GM23338 (cell line): ENCODE measurements at regions not wholly inside any gene's neighbourhood (a gene's known extent, or its start where the extent isn't known, plus 50 kb on each side); places are given as distances from the start of the nearest gene placed in this dataset.

Source experiments
- EZH2phosphoT487 ChIP-seq: fragments of 200-600 bp; sonication (generic); IDR thresholded peaks from one replicate; pipeline ENCODE4 v1.8.1; 2018; ENCODE audit warnings: antibody characterized with exemption; ENCODE audit not compliant: unreplicated experiment
- TF ChIP-seq, protein P1 (sequence below), 2 experiments: fragments of 200-600 bp in 1 of 2; sonication (generic) in 1 of 2; conservative IDR thresholded peaks; 2 replicates each; pipeline versions ENCODE4 v1.5.1 to v1.6.1; 2016 to 2017; ENCODE audit warnings: antibody characterized with exemption in 2 of 2, low read depth in 2 of 2, mild to moderate bottlenecking in 2 of 2, moderate library complexity in 1 of 2

DNA sequence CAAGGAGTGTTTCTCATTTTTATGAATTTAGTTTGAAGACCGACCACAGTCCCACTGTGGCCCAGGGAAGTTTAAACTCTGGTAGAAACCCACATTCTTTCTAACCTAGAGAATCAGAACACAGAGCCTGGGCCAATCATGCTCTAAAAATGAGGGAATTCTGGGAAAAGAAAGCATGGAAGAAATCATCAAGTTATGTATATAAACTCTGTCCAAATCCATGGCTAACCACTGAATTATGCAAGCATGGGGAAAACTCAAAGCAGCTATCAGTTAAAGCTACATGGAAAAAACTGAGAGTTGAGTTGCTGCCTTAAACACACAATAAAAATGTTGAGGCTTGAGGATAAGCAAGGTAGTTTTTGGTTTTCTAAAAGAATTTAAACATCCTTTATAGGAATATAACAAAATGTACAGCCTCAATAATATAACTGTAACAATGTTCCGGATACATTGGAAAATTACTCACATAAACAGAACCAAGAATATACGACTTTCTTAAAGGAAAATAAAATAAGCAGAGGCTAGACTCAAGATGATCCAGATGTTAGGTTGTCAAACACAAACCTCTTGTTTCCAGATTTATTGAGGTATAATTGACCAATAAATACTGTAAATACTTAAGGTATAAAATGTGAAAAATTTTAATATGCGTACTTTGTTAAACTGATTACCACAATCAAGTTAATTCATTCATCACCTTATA is 311.2 kb upstream of the GNAI1 start:
- TF ChIP-seq, protein P1, sequence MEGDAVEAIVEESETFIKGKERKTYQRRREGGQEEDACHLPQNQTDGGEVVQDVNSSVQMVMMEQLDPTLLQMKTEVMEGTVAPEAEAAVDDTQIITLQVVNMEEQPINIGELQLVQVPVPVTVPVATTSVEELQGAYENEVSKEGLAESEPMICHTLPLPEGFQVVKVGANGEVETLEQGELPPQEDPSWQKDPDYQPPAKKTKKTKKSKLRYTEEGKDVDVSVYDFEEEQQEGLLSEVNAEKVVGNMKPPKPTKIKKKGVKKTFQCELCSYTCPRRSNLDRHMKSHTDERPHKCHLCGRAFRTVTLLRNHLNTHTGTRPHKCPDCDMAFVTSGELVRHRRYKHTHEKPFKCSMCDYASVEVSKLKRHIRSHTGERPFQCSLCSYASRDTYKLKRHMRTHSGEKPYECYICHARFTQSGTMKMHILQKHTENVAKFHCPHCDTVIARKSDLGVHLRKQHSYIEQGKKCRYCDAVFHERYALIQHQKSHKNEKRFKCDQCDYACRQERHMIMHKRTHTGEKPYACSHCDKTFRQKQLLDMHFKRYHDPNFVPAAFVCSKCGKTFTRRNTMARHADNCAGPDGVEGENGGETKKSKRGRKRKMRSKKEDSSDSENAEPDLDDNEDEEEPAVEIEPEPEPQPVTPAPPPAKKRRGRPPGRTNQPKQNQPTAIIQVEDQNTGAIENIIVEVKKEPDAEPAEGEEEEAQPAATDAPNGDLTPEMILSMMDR (conservative IDR thresholded peaks at IDR 0.05; ENCODE audit: low read depth in 2 of 2) = no peak
- TF ChIP-seq EZH2phosphoT487 = no peak
